Neural progenitor cell (in vitro differentiated cells): ENCODE measurements at regions not wholly inside any gene's neighbourhood (a gene's known extent, or its start where the extent isn't known, plus 50 kb on each side); places are given as distances from the start of the nearest gene placed in this dataset.
"Not testable (repeated sequence)": the region's sequence is repeated elsewhere in the genome, so short reads cannot be mapped to it uniquely, and the experiment has no call there.

Source experiments
- DNase-seq: peaks from one replicate; pipeline ENCODE4 v3.0.0-alpha.2; 2016; ENCODE audit warnings: low spot score
- H2AFZ ChIP-seq: fragments of 200-600 bp; sonication (generic); replicated peaks from 2 replicates; pipeline ENCODE4 v1.6.1; 2016; ENCODE audit warnings: antibody characterized with exemption
- H3F3A ChIP-seq: fragments of 200-600 bp; sonication (generic); 2 replicates; pipeline ENCODE4 v1.6.1; 2016; ENCODE audit warnings: antibody characterized with exemption, low read depth
- H3K27ac ChIP-seq: fragments of 200-600 bp; sonication (generic); 2 replicates; pipeline ENCODE4 v1.5.1; 2016; ENCODE audit warnings: mild to moderate bottlenecking
- H3K27me3 ChIP-seq: fragments of 200-600 bp; sonication (generic); 2 replicates; pipeline ENCODE4 v1.6.1; 2016; ENCODE audit warnings: mild to moderate bottlenecking, moderate library complexity
- H3K36me3 ChIP-seq: fragments of 200-600 bp; sonication (generic); 2 replicates; pipeline ENCODE4 v1.5.1; 2016
- H3K4me1 ChIP-seq: fragments of 200-600 bp; sonication (generic); 2 replicates; pipeline ENCODE4 v1.6.1; 2016; ENCODE audit warnings: mixed run types
- H3K4me2 ChIP-seq: fragments of 200-600 bp; sonication (generic); 2 replicates; pipeline ENCODE4 v1.6.1; 2016
- H3K4me3 ChIP-seq: fragments of 200-600 bp; sonication (generic); 2 replicates; pipeline ENCODE4 v1.5.1; 2016
- H3K79me2 ChIP-seq: fragments of 200-600 bp; sonication (generic); 2 replicates; pipeline ENCODE4 v1.6.1; 2016; ENCODE audit warnings: low read depth
- H3K9ac ChIP-seq: fragments of 200-600 bp; sonication (generic); 2 replicates; pipeline ENCODE4 v1.6.1; 2016
- H3K9me3 ChIP-seq: fragments of 200-600 bp; sonication (generic); 2 replicates; pipeline ENCODE4 v1.5.1; 2016; ENCODE audit warnings: low read depth
- H4K20me1 ChIP-seq: fragments of 200-600 bp; sonication (generic); 2 replicates; pipeline ENCODE4 v1.6.1; 2016; ENCODE audit warnings: low read depth
- H3K27ac Mint-ChIP-seq: 3 replicates; pipeline ENCODE4 v1.8.0; 2021; ENCODE audit warnings: mixed read lengths
- H3K27me3 Mint-ChIP-seq: 2 replicates; pipeline ENCODE4 v1.8.0; 2022; ENCODE audit warnings: low read depth, mild to moderate bottlenecking, inconsistent platforms, moderate library complexity, mixed read lengths; ENCODE audit not compliant: insufficient read depth
- H3K36me3 Mint-ChIP-seq: 3 replicates; pipeline ENCODE4 v1.8.0; 2021; ENCODE audit warnings: mixed read lengths
- H3K4me1 Mint-ChIP-seq: 3 replicates; pipeline ENCODE4 v1.8.0; 2021; ENCODE audit warnings: mixed read lengths
- H3K4me3 Mint-ChIP-seq: 3 replicates; pipeline ENCODE4 v1.8.0; 2021; ENCODE audit warnings: mild to moderate bottlenecking, moderate library complexity, mixed read lengths
- H3K9me3 Mint-ChIP-seq: 3 replicates; pipeline ENCODE4 v1.8.0; 2020; ENCODE audit warnings: mixed read lengths
- EZH2 ChIP-seq: fragments of 200-600 bp; sonication (generic); IDR thresholded peaks from 2 replicates; pipeline ENCODE4 v1.6.1; 2017; ENCODE audit warnings: antibody characterized with exemption, mild to moderate bottlenecking, moderate library complexity
- EZH2phosphoT487 ChIP-seq: fragments of 200-600 bp; sonication (generic); IDR thresholded peaks from 2 replicates; pipeline ENCODE4 v1.6.1; 2017; ENCODE audit warnings: antibody characterized with exemption
- TF ChIP-seq, protein P1 (sequence below): fragments of 200-600 bp; sonication (generic); IDR thresholded peaks from 2 replicates; pipeline ENCODE4 v1.5.1; 2017; ENCODE audit warnings: antibody characterized with exemption, mild to moderate bottlenecking

DNA sequence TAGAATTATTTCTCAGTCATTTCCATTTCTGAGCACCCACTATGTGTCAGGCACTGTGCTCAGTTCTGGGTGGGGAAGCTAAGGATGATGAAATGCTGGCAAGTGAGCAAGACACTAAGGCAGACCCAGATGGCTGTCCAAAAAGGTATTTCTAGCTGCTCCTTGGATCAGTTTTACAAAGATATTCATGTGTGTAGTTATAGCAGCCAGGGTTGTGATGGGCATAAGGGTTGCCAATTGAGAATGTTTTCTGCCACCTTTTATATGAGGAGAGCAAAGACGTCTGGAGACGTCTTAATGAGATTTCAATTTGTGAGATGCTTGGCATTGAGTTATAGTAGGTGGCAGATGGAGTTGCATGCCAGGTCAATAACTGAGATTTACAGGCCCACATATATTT is 197.1 kb upstream of the RASGRP1 start:
- H3F3A ChIP-seq = no peaks in the 10 kb centered on the region
- no peaks in the 10 kb centered on the region for H3K27me3 ChIP-seq
- no peak overlapping the region for H3K9ac ChIP-seq
- no peaks in the 10 kb centered on the region for H3K36me3 Mint-ChIP-seq
- no peak overlapping the region for H3K4me3 ChIP-seq
- peaks cover 2% of the 10 kb centered on the region for H3K27me3 Mint-ChIP-seq
- TF ChIP-seq, protein P1, sequence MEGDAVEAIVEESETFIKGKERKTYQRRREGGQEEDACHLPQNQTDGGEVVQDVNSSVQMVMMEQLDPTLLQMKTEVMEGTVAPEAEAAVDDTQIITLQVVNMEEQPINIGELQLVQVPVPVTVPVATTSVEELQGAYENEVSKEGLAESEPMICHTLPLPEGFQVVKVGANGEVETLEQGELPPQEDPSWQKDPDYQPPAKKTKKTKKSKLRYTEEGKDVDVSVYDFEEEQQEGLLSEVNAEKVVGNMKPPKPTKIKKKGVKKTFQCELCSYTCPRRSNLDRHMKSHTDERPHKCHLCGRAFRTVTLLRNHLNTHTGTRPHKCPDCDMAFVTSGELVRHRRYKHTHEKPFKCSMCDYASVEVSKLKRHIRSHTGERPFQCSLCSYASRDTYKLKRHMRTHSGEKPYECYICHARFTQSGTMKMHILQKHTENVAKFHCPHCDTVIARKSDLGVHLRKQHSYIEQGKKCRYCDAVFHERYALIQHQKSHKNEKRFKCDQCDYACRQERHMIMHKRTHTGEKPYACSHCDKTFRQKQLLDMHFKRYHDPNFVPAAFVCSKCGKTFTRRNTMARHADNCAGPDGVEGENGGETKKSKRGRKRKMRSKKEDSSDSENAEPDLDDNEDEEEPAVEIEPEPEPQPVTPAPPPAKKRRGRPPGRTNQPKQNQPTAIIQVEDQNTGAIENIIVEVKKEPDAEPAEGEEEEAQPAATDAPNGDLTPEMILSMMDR = no peak
- TF ChIP-seq EZH2phosphoT487 (no peak), EZH2 (no peak)
- no peak overlapping the region for H2AFZ ChIP-seq
- H3K9me3 Mint-ChIP-seq = no peaks in the 10 kb centered on the region
- no peaks in the 10 kb centered on the region for H3K79me2 ChIP-seq
- no peak overlapping the region for H3K4me2 ChIP-seq
- no peak overlapping the region for H3K27ac ChIP-seq
- no peak overlapping the region for H3K27ac Mint-ChIP-seq
- no peaks in the 10 kb centered on the region for H3K36me3 ChIP-seq
- peaks cover 3% of the 10 kb centered on the region for H3K4me1 Mint-ChIP-seq
- H3K4me1 ChIP-seq = no peaks in the 10 kb centered on the region
- no peak overlapping the region for H3K4me3 Mint-ChIP-seq
- H3K9me3 ChIP-seq = no peaks in the 10 kb centered on the region
- DNase-seq = no peak
- no peaks in the 10 kb centered on the region for H4K20me1 ChIP-seq

DNA sequence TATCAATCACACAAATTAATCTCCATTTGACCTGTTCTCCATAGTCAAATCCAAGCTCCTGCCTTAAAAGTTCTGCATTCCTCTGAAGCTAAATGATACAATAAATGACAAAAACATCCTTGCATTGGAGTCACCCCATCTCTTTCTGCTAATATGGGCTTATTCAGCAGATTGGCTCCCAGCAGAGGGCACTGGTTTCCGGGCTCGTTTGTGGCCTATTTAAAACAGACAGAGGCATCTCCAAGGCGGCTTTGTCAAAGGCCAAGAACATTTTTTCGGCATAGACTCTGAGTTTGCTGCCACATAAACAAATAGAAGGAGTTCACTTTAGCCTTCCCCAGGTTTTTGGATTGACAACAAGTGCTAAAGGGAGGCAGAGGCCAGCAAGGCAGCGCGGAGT is 204.4 kb upstream of the RASGRP1 start:
- Histone ChIP-seq H3K36me3 (no peaks in the 10 kb centered on the region), H3K4me2 (no peak overlapping the region), H3K27me3 (no peaks in the 10 kb centered on the region), H3K27ac (no peak overlapping the region), H3K79me2 (no peaks in the 10 kb centered on the region), H3K4me1 (no peaks in the 10 kb centered on the region), H3K4me3 (no peak overlapping the region), H3K9ac (no peak overlapping the region), H3K9me3 (no peaks in the 10 kb centered on the region), H2AFZ (peak overlapping the region; percentile 97), H4K20me1 (no peaks in the 10 kb centered on the region), H3F3A (no peaks in the 10 kb centered on the region)
- Mint-ChIP-seq H3K27me3 (peaks cover 2% of the 10 kb centered on the region), H3K9me3 (no peaks in the 10 kb centered on the region), H3K36me3 (no peaks in the 10 kb centered on the region), H3K4me3 (no peak overlapping the region), H3K4me1 (no peaks in the 10 kb centered on the region), H3K27ac (no peak overlapping the region)
- DNase-seq = peak; percentile 55
- TF ChIP-seq EZH2phosphoT487 (no peak), EZH2 (no peak)
- TF ChIP-seq, protein P1 = peak; percentile 59

DNA sequence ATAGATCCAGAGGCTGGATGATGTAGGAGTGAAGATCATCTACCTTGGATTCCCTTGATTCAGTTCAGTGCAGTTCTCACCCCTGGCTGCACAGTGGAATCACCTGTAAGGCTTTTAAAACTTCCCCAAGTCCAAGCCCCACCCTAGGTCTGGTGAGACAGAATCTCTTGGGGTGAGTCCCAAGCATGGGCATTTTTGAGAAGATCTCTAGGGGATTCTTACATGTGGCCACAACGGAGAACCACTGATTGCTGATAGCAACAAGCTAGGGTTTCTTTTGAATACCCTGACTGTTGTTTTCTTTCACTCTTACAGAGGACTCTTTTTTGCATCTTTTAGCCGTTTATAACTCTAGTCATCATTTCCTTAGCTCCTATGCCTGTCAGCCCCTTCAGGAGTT is 204.9 kb upstream of the RASGRP1 start:
- Mint-ChIP-seq H3K36me3 (no peaks in the 10 kb centered on the region), H3K4me3 (no peak overlapping the region)
- no peak overlapping the region for H3K4me2 ChIP-seq

DNA sequence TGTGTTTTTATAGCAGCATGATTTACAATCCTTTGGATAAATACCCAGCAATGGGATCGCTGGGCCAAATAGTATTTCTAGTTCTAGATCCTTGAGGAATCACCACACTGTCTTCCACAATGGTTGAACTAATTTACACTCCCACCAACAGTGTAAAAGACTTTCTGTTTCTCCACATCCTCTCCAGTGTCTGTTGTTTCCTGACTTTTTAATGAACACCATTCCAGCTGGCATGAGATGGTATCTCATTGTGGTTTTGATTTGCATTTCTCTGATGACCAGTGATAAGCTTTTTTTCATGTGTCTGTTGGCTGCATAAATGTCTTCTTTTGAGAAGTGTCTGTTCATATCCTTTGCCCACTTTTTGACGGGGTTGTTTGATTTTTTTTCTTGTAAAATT is 209.5 kb upstream of the RASGRP1 start:
- not testable (repeated sequence) for H3K4me3 ChIP-seq, H3K27ac ChIP-seq, H3K9me3 ChIP-seq, H2AFZ ChIP-seq, H4K20me1 ChIP-seq, H3K27me3 ChIP-seq, H3K27ac Mint-ChIP-seq, H3K4me2 ChIP-seq, H3K27me3 Mint-ChIP-seq, H3K79me2 ChIP-seq, H3K9me3 Mint-ChIP-seq, H3F3A ChIP-seq, H3K36me3 Mint-ChIP-seq, DNase-seq, H3K9ac ChIP-seq, H3K4me1 ChIP-seq, H3K4me1 Mint-ChIP-seq, H3K36me3 ChIP-seq, H3K4me3 Mint-ChIP-seq

More for the DNA sequence above, 204.9 kb upstream of the RASGRP1 start:
- Histone ChIP-seq H3K9ac (no peak overlapping the region), H3K4me1 (no peaks in the 10 kb centered on the region), H3F3A (no peaks in the 10 kb centered on the region), H2AFZ (peak overlapping the region; percentile 97), H3K27ac (no peak overlapping the region), H3K9me3 (no peaks in the 10 kb centered on the region), H4K20me1 (no peaks in the 10 kb centered on the region), H3K4me3 (no peak overlapping the region), H3K79me2 (no peaks in the 10 kb centered on the region), H3K27me3 (no peaks in the 10 kb centered on the region), H3K36me3 (no peaks in the 10 kb centered on the region)
- H3K9me3 Mint-ChIP-seq = peaks cover 2% of the 10 kb centered on the region
- no peak for DNase-seq
- TF ChIP-seq EZH2phosphoT487 (no peak), EZH2 (no peak)
- TF ChIP-seq, protein P1 = no peak
- H3K27me3 Mint-ChIP-seq = peaks cover 2% of the 10 kb centered on the region
- no peak overlapping the region for H3K27ac Mint-ChIP-seq
- no peaks in the 10 kb centered on the region for H3K4me1 Mint-ChIP-seq
